ENCODE measurements at regions not wholly inside any gene's neighbourhood (a gene's known extent, or its start where the extent isn't known, plus 50 kb on each side); places are given as distances from the start of the nearest gene placed in this dataset.
"Not testable (repeated sequence)": the region's sequence is repeated elsewhere in the genome, so short reads cannot be mapped to it uniquely, and the experiment has no call there.

DNA sequence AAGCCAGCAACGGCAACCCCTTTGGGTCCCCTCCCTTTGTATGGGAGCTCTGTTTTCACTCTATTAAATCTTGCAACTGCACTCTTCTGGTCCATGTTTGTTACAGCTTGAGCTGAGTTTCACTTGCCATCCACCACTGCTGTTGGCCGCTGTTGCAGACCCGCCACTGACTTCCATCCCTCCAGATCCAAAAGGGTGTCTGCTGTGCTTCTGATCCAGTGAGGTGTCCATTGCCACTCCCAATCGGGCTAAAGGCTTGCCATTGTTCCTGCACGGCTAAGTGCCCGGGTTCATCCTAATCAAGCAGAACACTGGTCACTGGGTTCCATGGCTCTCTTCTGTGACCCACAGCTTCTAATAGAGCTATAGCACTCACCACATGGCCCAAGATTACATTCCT, 615.1 kb downstream of the CETN3 start:
- H3K27me3 ChIP-seq (ENCODE audit: control insufficient read depth, insufficient read depth, low read length); dilution Hi-C loops (cut with HindIII; ENCODE audit: low sequenced_read_pairs, unreplicated experiment); H4K91ac ChIP-seq (ENCODE audit: insufficient read depth, low read depth, low read length); in situ Hi-C loops (cut with MboI; ENCODE audit: low sequenced_read_pairs); H4K20me1 ChIP-seq (ENCODE audit: insufficient read depth, low read length); H2AK5ac ChIP-seq (ENCODE audit: low read depth, low read length); H3K9me1 ChIP-seq (ENCODE audit: insufficient read depth, low read length); H3K36me3 ChIP-seq (ENCODE audit: control insufficient read depth, insufficient read depth, low read length); DNase-seq; H2BK15ac ChIP-seq (ENCODE audit: low read depth, low read length); H2BK20ac ChIP-seq (ENCODE audit: low read depth, low read length); POLR2A ChIA-PET (ENCODE audit: unreplicated experiment); H3K4me1 ChIP-seq (ENCODE audit: control insufficient read depth, insufficient read depth, low read length); H2AK9ac ChIP-seq (replicated peaks; ENCODE audit: low read depth, low read length, poor library complexity); H3K9ac ChIP-seq (ENCODE audit: low read depth, low read length); H4K8ac ChIP-seq (ENCODE audit: low read depth in 2 of 2, low read length in 2 of 2); H3K4ac ChIP-seq (ENCODE audit: low read depth, low read length); H3K4me3 ChIP-seq (ENCODE audit: insufficient read depth, low read depth, low read length); H3K56ac ChIP-seq (ENCODE audit: extremely low read depth, insufficient read depth, low read length); H3K14ac ChIP-seq (replicated peaks; ENCODE audit: low read depth, low read length); H3K27ac ChIP-seq (ENCODE audit: insufficient read depth, low read length); BruUV-seq (replicated peaks); H2BK5ac ChIP-seq (ENCODE audit: low read depth, low read length, poor library complexity, severe bottlenecking); H2BK120ac ChIP-seq (ENCODE audit: low read depth, low read length); H3K9me3 ChIP-seq (ENCODE audit: control insufficient read depth, insufficient read depth, low read length); H4K5ac ChIP-seq (ENCODE audit: low read depth, low read length); ATAC-seq (ENCODE audit: low read depth); H3K18ac ChIP-seq (ENCODE audit: low read depth, low read length); H2AFZ ChIP-seq (replicated peaks; ENCODE audit: low read length, poor library complexity); intact Hi-C loops (cut with micrococcal nuclease); H3K4me2 ChIP-seq (ENCODE audit: low read depth, low read length); H3K79me1 ChIP-seq (ENCODE audit: low read depth in 1 of 2, low read length in 2 of 2); H3K23ac ChIP-seq (ENCODE audit: low read depth, low read length); CTCF ChIA-PET: not testable (repeated sequence)
- WGBS, 2 experiments (ENCODE audit: extremely low coverage in 2 of 2, insufficient read length in 1 of 2): 100% methylated on average over 1 of the region's 6 CpGs; no CpG with 5 or more reads in 1 of the 2 experiments

DNA sequence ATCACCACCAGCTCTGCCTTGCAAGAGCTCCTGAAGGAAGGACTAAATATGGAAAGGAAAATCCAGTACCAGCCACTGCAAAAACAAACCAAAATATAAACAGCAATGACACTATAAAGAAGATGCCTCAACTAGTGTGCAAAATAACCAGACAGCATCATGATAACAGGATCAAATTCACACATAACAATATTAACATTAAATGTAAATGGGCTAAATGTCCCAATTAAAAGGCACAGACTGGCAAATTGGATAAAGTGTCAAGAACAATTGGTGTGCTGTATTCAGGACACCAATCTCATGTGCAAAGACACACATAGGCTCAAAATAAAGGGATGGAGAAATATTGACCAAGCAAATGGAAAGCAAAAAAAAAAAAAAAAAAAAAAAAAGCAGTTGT, 629.8 kb downstream of the CETN3 start:
- CTCF ChIA-PET: interaction anchor here (0.9 kb wide), 1 partner anchor 64 kb away, joined by 3 read pairs; no protein-coding TSS in a partner anchor
- H2AK5ac ChIP-seq (ENCODE audit: low read depth, low read length); H3K9ac ChIP-seq (ENCODE audit: low read depth, low read length); intact Hi-C loops (cut with micrococcal nuclease); H2BK20ac ChIP-seq (ENCODE audit: low read depth, low read length); H4K20me1 ChIP-seq (ENCODE audit: insufficient read depth, low read length); H3K56ac ChIP-seq (ENCODE audit: extremely low read depth, insufficient read depth, low read length); H3K4ac ChIP-seq (ENCODE audit: low read depth, low read length); H2BK15ac ChIP-seq (ENCODE audit: low read depth, low read length); H2BK120ac ChIP-seq (ENCODE audit: low read depth, low read length); H3K14ac ChIP-seq (replicated peaks; ENCODE audit: low read depth, low read length); H4K8ac ChIP-seq (ENCODE audit: low read depth in 2 of 2, low read length in 2 of 2); H2AK9ac ChIP-seq (replicated peaks; ENCODE audit: low read depth, low read length, poor library complexity); POLR2A ChIA-PET (ENCODE audit: unreplicated experiment); H3K4me1 ChIP-seq (ENCODE audit: control insufficient read depth, insufficient read depth, low read length); H3K27me3 ChIP-seq (ENCODE audit: control insufficient read depth, insufficient read depth, low read length); H4K91ac ChIP-seq (ENCODE audit: insufficient read depth, low read depth, low read length); H3K4me3 ChIP-seq (ENCODE audit: insufficient read depth, low read depth, low read length); H3K79me1 ChIP-seq (ENCODE audit: low read depth in 1 of 2, low read length in 2 of 2); H4K5ac ChIP-seq (ENCODE audit: low read depth, low read length); H3K4me2 ChIP-seq (ENCODE audit: low read depth, low read length); DNase-seq; BruUV-seq (replicated peaks); in situ Hi-C loops (cut with MboI; ENCODE audit: low sequenced_read_pairs); H3K23ac ChIP-seq (ENCODE audit: low read depth, low read length); H3K9me1 ChIP-seq (ENCODE audit: insufficient read depth, low read length); dilution Hi-C loops (cut with HindIII; ENCODE audit: low sequenced_read_pairs, unreplicated experiment); ATAC-seq (ENCODE audit: low read depth); H2AFZ ChIP-seq (replicated peaks; ENCODE audit: low read length, poor library complexity); H3K36me3 ChIP-seq (ENCODE audit: control insufficient read depth, insufficient read depth, low read length); H3K18ac ChIP-seq (ENCODE audit: low read depth, low read length); H2BK5ac ChIP-seq (ENCODE audit: low read depth, low read length, poor library complexity, severe bottlenecking); H3K27ac ChIP-seq (ENCODE audit: insufficient read depth, low read length): not testable (repeated sequence)
- peaks cover 11% of the 10 kb centered on the region for H3K9me3 ChIP-seq (ENCODE audit: control insufficient read depth, insufficient read depth, low read length)
